Ammon's horn (tissue), 1 donor: ENCODE measurements at regions not wholly inside any gene's neighbourhood (a gene's known extent, or its start where the extent isn't known, plus 50 kb on each side); places are given as distances from the start of the nearest gene placed in this dataset.

Experiments
- DNase-seq: peaks from one replicate; pipeline ENCODE4 v3.0.0-alpha.2; 2016; ENCODE audit warnings: low spot score

GRCh38 chr9:103789686-103790085 lies 304.4 kb upstream of the SMC2 start:
- no peak for DNase-seq

- DNase-seq: no peak
These were observed 295.5 kb upstream of the SMC2 start for GRCh38 chr9:103798620-103799019.

- no peak for DNase-seq
These were observed 294.1 kb upstream of the SMC2 start for GRCh38 chr9:103799959-103800358.

- no peak for DNase-seq
These were observed 292.0 kb upstream of the SMC2 start for GRCh38 chr9:103802068-103802467.

- no peak for DNase-seq
These were observed 290.9 kb upstream of the SMC2 start for GRCh38 chr9:103803245-103803644.

- no peak for DNase-seq
These were observed 289.9 kb upstream of the SMC2 start for GRCh38 chr9:103804077-103804735.

GRCh38 chr9:103809745-103810144 lies 284.4 kb upstream of the SMC2 start:
- no peak for DNase-seq

- DNase-seq: no peak
These were observed 282.6 kb upstream of the SMC2 start for GRCh38 chr9:103811462-103811861.

- no peak for DNase-seq
These were observed 278.0 kb upstream of the SMC2 start for GRCh38 chr9:103816146-103816545.

GRCh38 chr9:103819936-103820335 lies 274.2 kb upstream of the SMC2 start:
- DNase-seq: no peak

GRCh38 chr9:103821115-103821514 lies 273.0 kb upstream of the SMC2 start:
- no peak for DNase-seq

GRCh38 chr9:103837940-103838339 lies 256.2 kb upstream of the SMC2 start:
- no peak for DNase-seq

GRCh38 chr9:103839197-103839596 lies 254.9 kb upstream of the SMC2 start:
- no peak for DNase-seq

- no peak for DNase-seq
These were observed 226.2 kb upstream of the SMC2 start for GRCh38 chr9:103867886-103868285.

GRCh38 chr9:103872811-103873210 lies 221.3 kb upstream of the SMC2 start:
- DNase-seq: no peak

- DNase-seq: no peak
These were observed 212.7 kb upstream of the SMC2 start for GRCh38 chr9:103881419-103881818.

GRCh38 chr9:103889989-103890388 lies 204.1 kb upstream of the SMC2 start:
- DNase-seq: no peak

GRCh38 chr9:103894184-103894583 lies 199.9 kb upstream of the SMC2 start:
- DNase-seq: no peak

GRCh38 chr9:103898550-103898949 lies 195.6 kb upstream of the SMC2 start:
- DNase-seq: no peak

- DNase-seq: no peak
These were observed 194.2 kb upstream of the SMC2 start for GRCh38 chr9:103899866-103900265.

GRCh38 chr9:103900466-103900865 lies 193.6 kb upstream of the SMC2 start:
- DNase-seq: no peak

GRCh38 chr9:103902263-103902662 lies 191.8 kb upstream of the SMC2 start:
- DNase-seq: no peak

GRCh38 chr9:103904242-103904641 lies 189.9 kb upstream of the SMC2 start:
- no peak for DNase-seq

- no peak for DNase-seq
These were observed 180.2 kb upstream of the SMC2 start for GRCh38 chr9:103913899-103914298.
